ENCODE measurements at regions not wholly inside any gene's neighbourhood (a gene's known extent, or its start where the extent isn't known, plus 50 kb on each side); places are given as distances from the start of the nearest gene placed in this dataset.

DNA sequence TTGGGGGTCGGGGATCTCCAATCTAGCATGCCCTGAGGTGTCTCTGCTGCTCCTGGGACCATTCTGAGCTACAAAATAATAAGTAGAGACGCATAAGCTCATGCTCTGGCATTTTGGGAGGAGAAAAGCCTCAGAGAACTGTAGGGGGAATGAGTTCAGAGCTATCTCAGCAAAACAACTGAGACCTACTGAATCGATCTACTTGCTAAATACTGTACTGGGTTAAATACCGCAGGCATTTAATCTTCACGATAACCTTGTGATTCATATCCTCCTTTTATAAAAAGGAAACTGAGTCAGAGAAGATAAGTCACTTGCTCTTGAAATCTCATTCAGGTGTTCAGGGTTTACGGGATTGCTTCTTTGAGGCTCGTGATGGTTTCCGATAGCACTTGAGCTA lies 468.1 kb downstream of the FGF9 start:
- no peaks in the 10 kb centered on the region for H3K4me1 ChIP-seq (ENCODE audit: insufficient read depth, low read length)
- H3K9ac ChIP-seq (ENCODE audit: low read length) = no peak overlapping the region
- H3K27ac ChIP-seq (ENCODE audit: low read depth, low read length) = no peak overlapping the region
- H3K9me3 ChIP-seq (ENCODE audit: low read length) = no peaks in the 10 kb centered on the region
- no peaks in the 10 kb centered on the region for H3K36me3 ChIP-seq (ENCODE audit: insufficient read depth, low read length)
- H3K4me3 ChIP-seq (ENCODE audit: low read depth in 1 of 2, low read length in 2 of 2) = no peak overlapping the region
- no peaks in the 10 kb centered on the region for H3K27me3 ChIP-seq (ENCODE audit: control insufficient read depth in 1 of 2, insufficient read depth in 2 of 2, low read length in 2 of 2)

DNA sequence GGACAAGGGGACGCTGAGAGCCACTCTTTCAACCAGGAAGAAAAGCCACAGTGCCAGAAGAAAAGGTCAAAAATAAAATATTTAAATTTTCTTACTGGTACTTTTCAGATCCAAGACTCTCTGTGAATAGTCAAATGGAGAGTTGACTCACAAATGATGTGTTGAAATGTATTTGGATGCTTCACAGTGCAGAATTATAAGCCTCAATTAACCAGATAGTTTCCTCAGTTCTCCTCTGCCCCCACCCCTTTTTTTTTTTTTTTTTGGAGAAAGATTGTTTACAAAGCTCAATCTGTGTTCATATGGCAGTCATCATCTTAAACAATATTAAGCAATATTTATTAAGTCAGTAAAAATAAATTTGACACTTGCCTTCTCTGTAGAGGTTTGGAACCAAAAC lies 470.8 kb downstream of the FGF9 start:
- Histone ChIP-seq H3K4me1 (ENCODE audit: insufficient read depth, low read length) (no peaks in the 10 kb centered on the region), H3K9ac (ENCODE audit: low read length) (no peak overlapping the region), H3K4me3 (ENCODE audit: low read depth in 1 of 2, low read length in 2 of 2) (no peak overlapping the region), H3K27ac (ENCODE audit: low read depth, low read length) (no peak overlapping the region), H3K9me3 (ENCODE audit: low read length) (no peaks in the 10 kb centered on the region), H3K36me3 (ENCODE audit: insufficient read depth, low read length) (no peaks in the 10 kb centered on the region), H3K27me3 (ENCODE audit: control insufficient read depth in 1 of 2, insufficient read depth in 2 of 2, low read length in 2 of 2) (no peaks in the 10 kb centered on the region)

GRCh38 chr13:22143671-22144070 lies 472.8 kb downstream of the FGF9 start:
- Histone ChIP-seq H3K9me3 (ENCODE audit: low read length) (no peaks in the 10 kb centered on the region), H3K27ac (ENCODE audit: low read depth, low read length) (no peak overlapping the region), H3K4me1 (ENCODE audit: insufficient read depth, low read length) (no peaks in the 10 kb centered on the region), H3K4me3 (ENCODE audit: low read depth in 1 of 2, low read length in 2 of 2) (no peak overlapping the region), H3K27me3 (ENCODE audit: control insufficient read depth in 1 of 2, insufficient read depth in 2 of 2, low read length in 2 of 2) (no peaks in the 10 kb centered on the region), H3K36me3 (ENCODE audit: insufficient read depth, low read length) (no peaks in the 10 kb centered on the region), H3K9ac (ENCODE audit: low read length) (no peak overlapping the region)

GRCh38 chr13:22144806-22145205 lies 473.9 kb downstream of the FGF9 start:
- H3K4me1 ChIP-seq (ENCODE audit: insufficient read depth, low read length) = no peaks in the 10 kb centered on the region
- no peaks in the 10 kb centered on the region for H3K27me3 ChIP-seq (ENCODE audit: control insufficient read depth in 1 of 2, insufficient read depth in 2 of 2, low read length in 2 of 2)
- H3K36me3 ChIP-seq (ENCODE audit: insufficient read depth, low read length) = no peaks in the 10 kb centered on the region
- H3K4me3 ChIP-seq (ENCODE audit: low read depth in 1 of 2, low read length in 2 of 2) = no peak overlapping the region
- H3K9me3 ChIP-seq (ENCODE audit: low read length) = no peaks in the 10 kb centered on the region
- no peak overlapping the region for H3K27ac ChIP-seq (ENCODE audit: low read depth, low read length)
- H3K9ac ChIP-seq (ENCODE audit: low read length) = no peak overlapping the region

DNA sequence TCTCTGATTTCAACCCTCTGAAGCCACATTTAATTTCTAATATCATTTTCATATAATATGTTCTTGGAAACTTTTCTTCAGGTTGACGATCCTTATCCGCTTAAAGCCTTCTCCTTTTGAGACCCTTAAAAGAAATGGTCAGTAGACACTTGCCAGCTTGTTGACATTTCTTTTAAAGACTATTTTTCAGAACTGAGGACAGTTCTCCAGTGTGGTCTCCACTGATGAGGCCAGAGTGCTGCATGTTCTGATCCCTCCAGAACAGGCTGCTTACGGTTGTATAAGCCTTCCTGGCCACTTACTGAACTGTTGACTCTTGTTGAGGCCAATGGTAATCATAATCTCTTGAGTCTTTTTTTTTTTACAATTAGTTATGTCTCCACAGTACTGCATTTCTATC lies 477.3 kb downstream of the FGF9 start:
- Histone ChIP-seq H3K9me3 (ENCODE audit: low read length) (no peaks in the 10 kb centered on the region), H3K36me3 (ENCODE audit: insufficient read depth, low read length) (no peaks in the 10 kb centered on the region), H3K4me3 (ENCODE audit: low read depth in 1 of 2, low read length in 2 of 2) (no peak overlapping the region), H3K27ac (ENCODE audit: low read depth, low read length) (no peak overlapping the region), H3K27me3 (ENCODE audit: control insufficient read depth in 1 of 2, insufficient read depth in 2 of 2, low read length in 2 of 2) (no peaks in the 10 kb centered on the region), H3K9ac (ENCODE audit: low read length) (no peak overlapping the region), H3K4me1 (ENCODE audit: insufficient read depth, low read length) (no peaks in the 10 kb centered on the region)

DNA sequence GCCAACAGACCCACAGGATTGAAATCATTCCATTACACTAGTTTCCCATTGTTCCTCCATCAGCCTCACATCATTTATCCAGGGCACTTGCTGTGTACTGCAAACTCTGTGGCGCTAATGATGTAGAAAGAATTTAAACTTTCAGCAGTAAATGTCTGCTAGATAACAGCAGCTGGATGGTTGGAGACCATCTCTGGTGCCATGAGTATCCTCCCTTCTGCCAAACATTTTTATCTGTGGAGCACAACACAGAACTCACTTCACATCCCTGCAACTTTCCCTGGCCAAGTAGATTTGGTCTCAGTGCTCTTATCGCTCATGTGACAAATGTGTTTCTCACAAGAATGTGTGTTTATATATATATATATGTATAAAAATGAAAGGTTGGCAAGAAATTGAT lies 481.9 kb downstream of the FGF9 start:
- H3K9me3 ChIP-seq (ENCODE audit: low read length) = no peaks in the 10 kb centered on the region
- no peaks in the 10 kb centered on the region for H3K27me3 ChIP-seq (ENCODE audit: control insufficient read depth in 1 of 2, insufficient read depth in 2 of 2, low read length in 2 of 2)
- no peak overlapping the region for H3K9ac ChIP-seq (ENCODE audit: low read length)
- H3K4me3 ChIP-seq (ENCODE audit: low read depth in 1 of 2, low read length in 2 of 2) = no peak overlapping the region
- H3K36me3 ChIP-seq (ENCODE audit: insufficient read depth, low read length) = no peaks in the 10 kb centered on the region
- no peaks in the 10 kb centered on the region for H3K4me1 ChIP-seq (ENCODE audit: insufficient read depth, low read length)
- H3K27ac ChIP-seq (ENCODE audit: low read depth, low read length) = no peak overlapping the region

GRCh38 chr13:22154041-22154440 lies 483.2 kb downstream of the FGF9 start:
- no peak overlapping the region for H3K27ac ChIP-seq (ENCODE audit: low read depth, low read length)

DNA sequence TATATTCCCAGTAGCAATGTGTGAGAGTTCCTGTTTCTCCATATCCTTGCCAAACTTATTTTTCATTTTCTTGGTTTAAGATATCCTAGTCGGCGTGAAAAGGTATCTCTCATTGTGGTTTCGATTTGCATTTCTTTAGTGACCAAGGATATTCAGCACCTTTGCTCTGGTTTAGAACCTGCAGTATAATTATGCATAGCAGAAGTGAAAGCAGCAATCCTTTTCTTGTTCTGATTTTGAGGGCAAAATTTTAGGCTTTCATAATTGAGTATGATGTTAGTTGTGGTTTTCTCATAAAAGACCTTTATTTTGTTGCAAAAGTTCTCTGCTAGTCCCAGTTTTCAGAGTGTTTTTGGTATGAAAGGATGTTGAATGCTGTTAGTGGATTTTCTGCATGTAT lies 491.0 kb downstream of the FGF9 start:
- Histone ChIP-seq H3K27ac (ENCODE audit: low read depth, low read length) (no peak overlapping the region), H3K4me3 (ENCODE audit: low read depth in 1 of 2, low read length in 2 of 2) (no peak overlapping the region), H3K27me3 (ENCODE audit: control insufficient read depth in 1 of 2, insufficient read depth in 2 of 2, low read length in 2 of 2) (no peaks in the 10 kb centered on the region), H3K9ac (ENCODE audit: low read length) (no peak overlapping the region), H3K36me3 (ENCODE audit: insufficient read depth, low read length) (no peaks in the 10 kb centered on the region), H3K4me1 (ENCODE audit: insufficient read depth, low read length) (no peaks in the 10 kb centered on the region), H3K9me3 (ENCODE audit: low read length) (no peaks in the 10 kb centered on the region)

More at GRCh38 chr13:22154041-22154440, 483.2 kb downstream of the FGF9 start:
- Histone ChIP-seq H3K4me3 (ENCODE audit: low read depth in 1 of 2, low read length in 2 of 2) (no peak overlapping the region), H3K9me3 (ENCODE audit: low read length) (no peaks in the 10 kb centered on the region), H3K36me3 (ENCODE audit: insufficient read depth, low read length) (no peaks in the 10 kb centered on the region), H3K27me3 (ENCODE audit: control insufficient read depth in 1 of 2, insufficient read depth in 2 of 2, low read length in 2 of 2) (no peaks in the 10 kb centered on the region), H3K9ac (ENCODE audit: low read length) (no peak overlapping the region), H3K4me1 (ENCODE audit: insufficient read depth, low read length) (no peaks in the 10 kb centered on the region)

DNA sequence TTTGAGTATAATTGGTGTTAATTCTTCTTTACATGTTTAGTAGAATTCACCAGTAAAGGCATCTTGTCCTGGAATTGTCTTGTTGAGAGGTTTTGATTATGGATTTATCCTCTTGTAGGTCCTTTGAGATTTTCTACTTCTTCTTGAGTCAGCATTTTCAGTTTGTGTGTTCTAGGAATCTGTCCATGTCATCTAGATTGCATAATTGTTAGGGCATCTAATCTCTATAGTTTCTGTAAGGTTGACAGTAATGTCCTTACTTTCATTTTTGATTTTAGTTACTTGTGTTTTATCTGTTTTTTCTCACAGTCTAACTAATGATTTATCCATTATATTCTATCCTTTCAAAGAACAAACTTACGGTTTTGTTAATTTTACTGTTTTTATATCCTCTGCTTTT lies 492.0 kb downstream of the FGF9 start:
- H3K4me3 ChIP-seq (ENCODE audit: low read depth in 1 of 2, low read length in 2 of 2) = no peak overlapping the region
- H3K9ac ChIP-seq (ENCODE audit: low read length) = no peak overlapping the region

GRCh38 chr13:22168437-22169190 lies 497.7 kb downstream of the FGF9 start:
- no peaks in the 10 kb centered on the region for H3K36me3 ChIP-seq (ENCODE audit: insufficient read depth, low read length)
- H3K9me3 ChIP-seq (ENCODE audit: low read length) = no peaks in the 10 kb centered on the region
- no peak overlapping the region for H3K4me3 ChIP-seq (ENCODE audit: low read depth in 1 of 2, low read length in 2 of 2)
- H3K27ac ChIP-seq (ENCODE audit: low read depth, low read length) = no peak overlapping the region
- no peaks in the 10 kb centered on the region for H3K4me1 ChIP-seq (ENCODE audit: insufficient read depth, low read length)
- H3K27me3 ChIP-seq (ENCODE audit: control insufficient read depth in 1 of 2, insufficient read depth in 2 of 2, low read length in 2 of 2) = no peaks in the 10 kb centered on the region
- H3K9ac ChIP-seq (ENCODE audit: low read length) = no peak overlapping the region

More for the DNA sequence above, 492.0 kb downstream of the FGF9 start:
- Histone ChIP-seq H3K36me3 (ENCODE audit: insufficient read depth, low read length) (no peaks in the 10 kb centered on the region), H3K27me3 (ENCODE audit: control insufficient read depth in 1 of 2, insufficient read depth in 2 of 2, low read length in 2 of 2) (no peaks in the 10 kb centered on the region), H3K9me3 (ENCODE audit: low read length) (no peaks in the 10 kb centered on the region), H3K27ac (ENCODE audit: low read depth, low read length) (no peak overlapping the region), H3K4me1 (ENCODE audit: insufficient read depth, low read length) (no peaks in the 10 kb centered on the region)

GRCh38 chr13:22169473-22169872 lies 498.6 kb downstream of the FGF9 start:
- Histone ChIP-seq H3K9me3 (ENCODE audit: low read length) (no peaks in the 10 kb centered on the region), H3K27ac (ENCODE audit: low read depth, low read length) (no peak overlapping the region), H3K27me3 (ENCODE audit: control insufficient read depth in 1 of 2, insufficient read depth in 2 of 2, low read length in 2 of 2) (no peaks in the 10 kb centered on the region), H3K4me1 (ENCODE audit: insufficient read depth, low read length) (no peaks in the 10 kb centered on the region), H3K4me3 (ENCODE audit: low read depth in 1 of 2, low read length in 2 of 2) (no peak overlapping the region), H3K36me3 (ENCODE audit: insufficient read depth, low read length) (no peaks in the 10 kb centered on the region), H3K9ac (ENCODE audit: low read length) (no peak overlapping the region)

DNA sequence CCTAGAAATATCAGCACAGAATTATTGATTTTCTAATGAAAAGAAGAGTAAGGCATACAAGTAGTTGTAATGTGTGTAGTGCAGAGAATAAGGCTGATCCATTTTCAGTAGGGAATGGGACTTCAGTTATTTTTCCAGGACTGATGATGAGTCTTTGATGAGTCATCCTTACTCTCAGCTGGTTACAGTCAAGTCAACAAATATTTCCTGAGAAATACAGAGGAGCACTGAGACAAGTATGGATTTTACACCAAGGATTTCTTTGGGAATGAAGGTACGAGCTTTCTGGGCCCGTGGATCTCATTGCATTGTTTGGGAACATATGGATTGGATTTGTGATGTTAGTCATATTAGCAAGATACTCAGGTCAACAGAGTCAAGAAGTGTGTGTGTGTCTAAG lies 502.7 kb downstream of the FGF9 start:
- Histone ChIP-seq H3K4me1 (ENCODE audit: insufficient read depth, low read length) (no peaks in the 10 kb centered on the region), H3K27ac (ENCODE audit: low read depth, low read length) (no peak overlapping the region), H3K4me3 (ENCODE audit: low read depth in 1 of 2, low read length in 2 of 2) (no peak overlapping the region), H3K9ac (ENCODE audit: low read length) (no peak overlapping the region), H3K9me3 (ENCODE audit: low read length) (no peaks in the 10 kb centered on the region), H3K36me3 (ENCODE audit: insufficient read depth, low read length) (no peaks in the 10 kb centered on the region), H3K27me3 (ENCODE audit: control insufficient read depth in 1 of 2, insufficient read depth in 2 of 2, low read length in 2 of 2) (no peaks in the 10 kb centered on the region)

Measured in muscle layer of colon (tissue), 2 donors.